ENCODE measurements at regions not wholly inside any gene's neighbourhood (a gene's known extent, or its start where the extent isn't known, plus 50 kb on each side); places are given as distances from the start of the nearest gene placed in this dataset.

GRCh38 chr20:7231303-7231702 lies 463.8 kb downstream of the BMP2 start:
- no peaks in the 10 kb centered on the region for H3K27me3 ChIP-seq (replicated peaks; ENCODE audit: insufficient read depth)
- H3K27ac ChIP-seq, result no peak overlapping the region
- H3K4me2 ChIP-seq (ENCODE audit: unreplicated experiment), result no peak overlapping the region
- H3K36me3 ChIP-seq (ENCODE audit: low read depth), result no peaks in the 10 kb centered on the region
- H3K79me2 ChIP-seq (ENCODE audit: insufficient read depth), result no peaks in the 10 kb centered on the region
- H3K9me2 ChIP-seq (ENCODE audit: insufficient read depth), result no peaks in the 10 kb centered on the region
- no peaks in the 10 kb centered on the region for H3K9me3 ChIP-seq (ENCODE audit: low read depth)
- H4K20me1 ChIP-seq (ENCODE audit: insufficient read depth), result no peaks in the 10 kb centered on the region
- TF ChIP-seq EZH2phosphoT487 (IDR thresholded peaks at IDR 0.05; ENCODE audit: insufficient read depth, low read depth), result no peak
- no peak for TF ChIP-seq EZH2 (IDR thresholded peaks at IDR 0.05; ENCODE audit: insufficient read depth, poor library complexity, severe bottlenecking)
- H3K4me1 ChIP-seq (ENCODE audit: insufficient read depth), result no peaks in the 10 kb centered on the region
- no peak for DNase-seq
- no peak overlapping the region for H2AFZ ChIP-seq
- no peak overlapping the region for H3K4me3 ChIP-seq
- in situ Hi-C loops (cut with MboI), result no loop called here
- no peak overlapping the region for H3K9ac ChIP-seq
- no peaks in the 10 kb centered on the region for H3F3A ChIP-seq (ENCODE audit: insufficient read depth)

- no peaks in the 10 kb centered on the region for H3K9me3 ChIP-seq (ENCODE audit: low read depth)
- TF ChIP-seq EZH2phosphoT487 (IDR thresholded peaks at IDR 0.05; ENCODE audit: insufficient read depth, low read depth) (no peak), EZH2 (IDR thresholded peaks at IDR 0.05; ENCODE audit: insufficient read depth, poor library complexity, severe bottlenecking) (no peak)
- no peak overlapping the region for H3K4me2 ChIP-seq (ENCODE audit: unreplicated experiment)
- no peaks in the 10 kb centered on the region for H3K79me2 ChIP-seq (ENCODE audit: insufficient read depth)
- 3 to 4% methylated on average over 2 of the region's 2 CpGs for WGBS, 2 experiments (ENCODE audit: low coverage in 1 of 2, low lambda C conversion rate in 2 of 2, missing lambda C conversion rate in 2 of 2)
- no peaks in the 10 kb centered on the region for H3K27me3 ChIP-seq (replicated peaks; ENCODE audit: insufficient read depth)
- no peaks in the 10 kb centered on the region for H3K4me1 ChIP-seq (ENCODE audit: insufficient read depth)
- no peak for DNase-seq
- in situ Hi-C loops (cut with MboI), result no loop called here
- no peaks in the 10 kb centered on the region for H4K20me1 ChIP-seq (ENCODE audit: insufficient read depth)
- no peak overlapping the region for H2AFZ ChIP-seq
- H3K36me3 ChIP-seq (ENCODE audit: low read depth), result no peaks in the 10 kb centered on the region
- no peak overlapping the region for H3K27ac ChIP-seq
- no peaks in the 10 kb centered on the region for H3K9me2 ChIP-seq (ENCODE audit: insufficient read depth)
- H3F3A ChIP-seq (ENCODE audit: insufficient read depth), result no peaks in the 10 kb centered on the region
- H3K4me3 ChIP-seq, result no peak overlapping the region
- H3K9ac ChIP-seq, result no peak overlapping the region
Observed at GRCh38 chr20:7232796-7233195, 465.3 kb downstream of the BMP2 start.

- Histone ChIP-seq H3K9ac (no peak overlapping the region), H3K36me3 (ENCODE audit: low read depth) (no peaks in the 10 kb centered on the region), H3F3A (ENCODE audit: insufficient read depth) (no peaks in the 10 kb centered on the region), H3K9me2 (ENCODE audit: insufficient read depth) (no peaks in the 10 kb centered on the region), H3K79me2 (ENCODE audit: insufficient read depth) (no peaks in the 10 kb centered on the region), H3K4me2 (ENCODE audit: unreplicated experiment) (no peak overlapping the region), H3K9me3 (ENCODE audit: low read depth) (no peaks in the 10 kb centered on the region), H4K20me1 (ENCODE audit: insufficient read depth) (no peaks in the 10 kb centered on the region), H3K4me1 (ENCODE audit: insufficient read depth) (no peaks in the 10 kb centered on the region), H3K4me3 (no peak overlapping the region), H2AFZ (no peak overlapping the region), H3K27me3 (replicated peaks; ENCODE audit: insufficient read depth) (no peaks in the 10 kb centered on the region), H3K27ac (no peak overlapping the region)
- in situ Hi-C loops (cut with MboI), result no loop called here
- TF ChIP-seq EZH2 (IDR thresholded peaks at IDR 0.05; ENCODE audit: insufficient read depth, poor library complexity, severe bottlenecking) (no peak), EZH2phosphoT487 (IDR thresholded peaks at IDR 0.05; ENCODE audit: insufficient read depth, low read depth) (no peak)
- DNase-seq, result peak; percentile 2
- 29% methylated on average over 1 of the region's 1 CpG for WGBS, 2 experiments (ENCODE audit: low coverage in 1 of 2, low lambda C conversion rate in 2 of 2, missing lambda C conversion rate in 2 of 2)
Observed at GRCh38 chr20:7237251-7237650, 469.8 kb downstream of the BMP2 start.

- H3K27ac ChIP-seq, result no peak overlapping the region
- TF ChIP-seq EZH2phosphoT487 (IDR thresholded peaks at IDR 0.05; ENCODE audit: insufficient read depth, low read depth), result no peak
- no peak for TF ChIP-seq EZH2 (IDR thresholded peaks at IDR 0.05; ENCODE audit: insufficient read depth, poor library complexity, severe bottlenecking)
- H2AFZ ChIP-seq, result no peak overlapping the region
- in situ Hi-C loops (cut with MboI), result no loop called here
- H3K79me2 ChIP-seq (ENCODE audit: insufficient read depth), result no peaks in the 10 kb centered on the region
- H3K9me3 ChIP-seq (ENCODE audit: low read depth), result no peaks in the 10 kb centered on the region
- H3K4me2 ChIP-seq (ENCODE audit: unreplicated experiment), result no peak overlapping the region
- no peak overlapping the region for H3K9ac ChIP-seq
- no peaks in the 10 kb centered on the region for H4K20me1 ChIP-seq (ENCODE audit: insufficient read depth)
- 47 to 48% methylated on average over 3 of the region's 3 CpGs for WGBS, 2 experiments (ENCODE audit: low coverage in 1 of 2, low lambda C conversion rate in 2 of 2, missing lambda C conversion rate in 2 of 2)
- no peaks in the 10 kb centered on the region for H3K9me2 ChIP-seq (ENCODE audit: insufficient read depth)
- no peak for DNase-seq
- H3K27me3 ChIP-seq (replicated peaks; ENCODE audit: insufficient read depth), result no peaks in the 10 kb centered on the region
- no peak overlapping the region for H3K4me3 ChIP-seq
- H3K4me1 ChIP-seq (ENCODE audit: insufficient read depth), result no peaks in the 10 kb centered on the region
- H3K36me3 ChIP-seq (ENCODE audit: low read depth), result no peaks in the 10 kb centered on the region
- no peaks in the 10 kb centered on the region for H3F3A ChIP-seq (ENCODE audit: insufficient read depth)
Observed at GRCh38 chr20:7240490-7240889, 473.0 kb downstream of the BMP2 start.

Measured in GM23248 (cell line).